ENCODE measurements at regions not wholly inside any gene's neighbourhood (a gene's known extent, or its start where the extent isn't known, plus 50 kb on each side); places are given as distances from the start of the nearest gene placed in this dataset.

DNA sequence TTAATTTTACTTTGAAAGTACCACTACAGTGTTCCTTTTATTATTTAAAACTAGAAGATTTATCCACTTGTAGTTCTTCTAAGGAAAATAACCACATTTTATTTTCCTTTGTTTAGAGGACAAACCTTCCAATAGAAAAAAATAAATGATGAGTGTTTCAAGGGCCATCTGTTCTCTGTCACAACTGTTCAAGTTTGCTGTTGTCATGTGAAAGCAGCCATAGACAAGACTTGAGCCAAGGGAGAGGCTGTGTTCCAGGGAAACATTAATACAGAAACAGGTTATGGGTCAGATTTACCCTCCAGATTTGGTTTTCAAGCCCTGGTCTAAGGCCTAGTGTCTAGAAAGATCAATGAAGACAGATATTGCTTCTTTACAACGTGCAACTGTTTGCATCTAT, 463.6 kb downstream of the C6orf118 start:
- DNase-seq (ENCODE audit: low spot score): no peak
- Mint-ChIP-seq H3K9me3 (ENCODE audit: low read depth) (no peaks in the 10 kb centered on the region), H3K27me3 (ENCODE audit: low read depth) (no peaks in the 10 kb centered on the region), H3K4me1 (ENCODE audit: low read depth) (no peaks in the 10 kb centered on the region), H3K27ac (ENCODE audit: unreplicated experiment) (no peak overlapping the region), H3K4me3 (ENCODE audit: unreplicated experiment) (no peak overlapping the region), H3K36me3 (ENCODE audit: low read depth) (no peaks in the 10 kb centered on the region)
- TF ChIP-seq CTCF (IDR thresholded peaks at IDR 0.05): no peak

DNA sequence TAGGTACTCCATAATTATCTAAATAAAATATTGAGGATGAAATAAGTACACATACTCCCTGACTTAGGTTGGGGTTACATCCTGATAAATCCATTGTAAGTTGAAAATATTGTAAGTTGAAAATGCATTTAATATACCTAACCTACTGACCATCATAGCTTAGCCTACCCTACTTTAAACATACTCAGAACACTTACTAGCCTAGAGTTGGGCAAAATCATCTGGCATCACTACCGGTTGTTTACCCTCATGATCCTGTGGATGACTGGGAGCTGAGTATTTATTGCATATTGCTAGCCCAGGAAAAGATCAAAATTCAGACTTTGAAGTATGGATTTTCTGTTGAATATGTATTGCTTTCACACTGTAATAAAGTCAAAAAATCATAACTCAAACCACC, 467.3 kb downstream of the C6orf118 start:
- DNase-seq (ENCODE audit: low spot score): no peak
- Mint-ChIP-seq H3K4me1 (ENCODE audit: low read depth) (no peaks in the 10 kb centered on the region), H3K4me3 (ENCODE audit: unreplicated experiment) (no peak overlapping the region), H3K9me3 (ENCODE audit: low read depth) (peaks cover 3% of the 10 kb centered on the region), H3K36me3 (ENCODE audit: low read depth) (no peaks in the 10 kb centered on the region), H3K27me3 (ENCODE audit: low read depth) (no peaks in the 10 kb centered on the region), H3K27ac (ENCODE audit: unreplicated experiment) (no peak overlapping the region)
- no peak for TF ChIP-seq CTCF (IDR thresholded peaks at IDR 0.05)

- no peak for DNase-seq (ENCODE audit: low spot score)
- Mint-ChIP-seq H3K9me3 (ENCODE audit: low read depth) (peaks cover 6% of the 10 kb centered on the region), H3K36me3 (ENCODE audit: low read depth) (no peaks in the 10 kb centered on the region), H3K27ac (ENCODE audit: unreplicated experiment) (no peak overlapping the region), H3K27me3 (ENCODE audit: low read depth) (no peaks in the 10 kb centered on the region), H3K4me3 (ENCODE audit: unreplicated experiment) (no peak overlapping the region), H3K4me1 (ENCODE audit: low read depth) (no peaks in the 10 kb centered on the region)
- TF ChIP-seq CTCF (IDR thresholded peaks at IDR 0.05): no peak
These were observed 471.3 kb downstream of the C6orf118 start for GRCh38 chr6:164838068-164838615.

GRCh38 chr6:164836486-164836885, 472.9 kb downstream of the C6orf118 start:
- H3K4me1 Mint-ChIP-seq (ENCODE audit: low read depth): no peaks in the 10 kb centered on the region
- no peak for TF ChIP-seq CTCF (IDR thresholded peaks at IDR 0.05)

GRCh38 chr6:164832410-164832809, 477.0 kb downstream of the C6orf118 start:
- Mint-ChIP-seq H3K36me3 (ENCODE audit: low read depth) (no peaks in the 10 kb centered on the region), H3K9me3 (ENCODE audit: low read depth) (peaks cover 6% of the 10 kb centered on the region), H3K4me3 (ENCODE audit: unreplicated experiment) (no peak overlapping the region), H3K27ac (ENCODE audit: unreplicated experiment) (no peak overlapping the region), H3K27me3 (ENCODE audit: low read depth) (no peaks in the 10 kb centered on the region), H3K4me1 (ENCODE audit: low read depth) (no peaks in the 10 kb centered on the region)
- no peak for DNase-seq (ENCODE audit: low spot score)
- no peak for TF ChIP-seq CTCF (IDR thresholded peaks at IDR 0.05)

More at GRCh38 chr6:164836486-164836885, 472.9 kb downstream of the C6orf118 start:
- H3K27ac Mint-ChIP-seq (ENCODE audit: unreplicated experiment): no peak overlapping the region
- no peaks in the 10 kb centered on the region for H3K27me3 Mint-ChIP-seq (ENCODE audit: low read depth)
- DNase-seq (ENCODE audit: low spot score): no peak
- H3K9me3 Mint-ChIP-seq (ENCODE audit: low read depth): peaks cover 6% of the 10 kb centered on the region
- H3K4me3 Mint-ChIP-seq (ENCODE audit: unreplicated experiment): no peak overlapping the region
- no peaks in the 10 kb centered on the region for H3K36me3 Mint-ChIP-seq (ENCODE audit: low read depth)
